H9 (cell line): ENCODE measurements at regions not wholly inside any gene's neighbourhood (a gene's known extent, or its start where the extent isn't known, plus 50 kb on each side); places are given as distances from the start of the nearest gene placed in this dataset.
A peak's percentile ranks its signal among the peaks of the same experiment; 100 is the strongest.

Experiments used
- DNase-seq: peaks from one replicate; pipeline ENCODE4 v3.0.0-alpha.2; 2017
- H2AFZ ChIP-seq: one replicate; pipeline ENCODE4 v1.6.1; 2013; ENCODE audit warnings: mild to moderate bottlenecking, low read length, control low read depth, moderate library complexity
- H2AK5ac ChIP-seq: 2 replicates; pipeline ENCODE4 v1.6.1; 2013; ENCODE audit warnings: low read length, control low read depth, mixed read lengths; ENCODE audit not compliant: insufficient read length
- H2BK120ac ChIP-seq: one replicate; pipeline ENCODE4 v1.6.1; 2013; ENCODE audit warnings: low read depth, mild to moderate bottlenecking, low read length, control low read depth, inconsistent platforms; ENCODE audit not compliant: poor library complexity, severe bottlenecking
- H2BK12ac ChIP-seq: 2 replicates; pipeline ENCODE4 v1.6.1; 2013; ENCODE audit warnings: low read length, control low read depth, mixed read lengths, low read depth; ENCODE audit not compliant: insufficient read length
- H2BK15ac ChIP-seq: 2 replicates; pipeline ENCODE4 v1.6.1; 2013; ENCODE audit warnings: low read depth, low read length, control low read depth
- H2BK20ac ChIP-seq: one replicate; pipeline ENCODE4 v1.6.1; 2013; ENCODE audit warnings: low read depth, mild to moderate bottlenecking, low read length, control low read depth, inconsistent platforms; ENCODE audit not compliant: poor library complexity, severe bottlenecking
- H2BK5ac ChIP-seq: 2 replicates; pipeline ENCODE4 v1.6.1; 2013; ENCODE audit warnings: low read length, control low read depth, mixed read lengths; ENCODE audit not compliant: insufficient read length
- H3K14ac ChIP-seq: 2 replicates; pipeline ENCODE4 v1.6.1; 2013; ENCODE audit warnings: low read length, control low read depth; ENCODE audit not compliant: insufficient read depth
- H3K18ac ChIP-seq: 2 replicates; pipeline ENCODE4 v1.6.1; 2013; ENCODE audit warnings: low read depth, mild to moderate bottlenecking, mixed read lengths, low read length, control low read depth; ENCODE audit not compliant: insufficient read length
- H3K23ac ChIP-seq: 2 replicates; pipeline ENCODE4 v1.6.1; 2013; ENCODE audit warnings: low read length, control low read depth, mixed read lengths, low read depth; ENCODE audit not compliant: insufficient read length
- H3K23me2 ChIP-seq: 2 replicates; pipeline ENCODE4 v1.6.1; 2013; ENCODE audit warnings: low read depth, mild to moderate bottlenecking, mixed read lengths, low read length, control low read depth; ENCODE audit not compliant: insufficient read length, poor library complexity, severe bottlenecking
- H3K27ac ChIP-seq: 2 replicates; pipeline ENCODE4 v1.5.1; 2013; ENCODE audit warnings: low read length, control low read depth, mixed read lengths, low read depth; ENCODE audit not compliant: insufficient read length
- H3K27me3 ChIP-seq: 2 replicates; pipeline ENCODE4 v1.6.1; 2013; ENCODE audit warnings: low read length, control low read depth, inconsistent platforms; ENCODE audit not compliant: insufficient read depth
- H3K4ac ChIP-seq: 2 replicates; pipeline ENCODE4 v1.6.1; 2013; ENCODE audit warnings: low read depth, mild to moderate bottlenecking, control low read depth, inconsistent platforms, low read length, moderate library complexity
- H3K4me1 ChIP-seq: 2 replicates; pipeline ENCODE4 v1.6.1; 2013; ENCODE audit warnings: low read length, control low read depth, inconsistent platforms; ENCODE audit not compliant: insufficient read depth
- H3K4me2 ChIP-seq: 2 replicates; pipeline ENCODE4 v1.6.1; 2013; ENCODE audit warnings: low read length, control low read depth, mixed read lengths; ENCODE audit not compliant: insufficient read length, insufficient read depth
- H3K56ac ChIP-seq: 2 replicates; pipeline ENCODE4 v1.6.1; 2013; ENCODE audit warnings: low read depth, mild to moderate bottlenecking, mixed read lengths, low read length, control low read depth; ENCODE audit not compliant: insufficient read length
- H3K79me1 ChIP-seq: 2 replicates; pipeline ENCODE4 v1.6.1; 2013; ENCODE audit warnings: low read depth, mild to moderate bottlenecking, moderate library complexity, low read length, control low read depth, inconsistent platforms; ENCODE audit not compliant: insufficient read depth, poor library complexity, severe bottlenecking
- H3K79me2 ChIP-seq: 2 replicates; pipeline ENCODE4 v1.6.1; 2013; ENCODE audit warnings: low read length, control low read depth, inconsistent platforms; ENCODE audit not compliant: insufficient read depth
- H3K9ac ChIP-seq: 2 replicates; pipeline ENCODE4 v1.6.1; 2013; ENCODE audit warnings: low read length, control low read depth, mixed read lengths; ENCODE audit not compliant: insufficient read length; ENCODE audit errors: extremely low read depth
- H3K9me3 ChIP-seq: one replicate; pipeline ENCODE4 v1.6.1; 2013; ENCODE audit warnings: low read depth, low read length, inconsistent platforms; ENCODE audit not compliant: control insufficient read depth
- H3T11ph ChIP-seq: one replicate; pipeline ENCODE4 v1.6.1; 2013; ENCODE audit warnings: mild to moderate bottlenecking, low read length, control low read depth, inconsistent platforms
- H4K20me1 ChIP-seq: one replicate; pipeline ENCODE4 v1.6.1; 2013; ENCODE audit not compliant: control insufficient read depth, insufficient read length, insufficient read depth
- H4K5ac ChIP-seq: 2 replicates; pipeline ENCODE4 v1.6.1; 2013; ENCODE audit warnings: low read depth, mild to moderate bottlenecking, mixed read lengths, low read length, control low read depth; ENCODE audit not compliant: insufficient read length
- H4K8ac ChIP-seq: replicated peaks from 2 replicates; pipeline ENCODE4 v1.6.1; 2013; ENCODE audit warnings: low read length, control low read depth, mixed read lengths, low read depth; ENCODE audit not compliant: insufficient read length
- H4K91ac ChIP-seq: 2 replicates; pipeline ENCODE4 v1.6.1; 2013; ENCODE audit warnings: low read depth, mild to moderate bottlenecking, moderate library complexity, mixed read lengths, low read length, control low read depth; ENCODE audit not compliant: insufficient read length
- H3K27ac Mint-ChIP-seq, 3 experiments: 2 replicates in 2 of 3; 3 replicates in 1 of 3; pipeline ENCODE4 v1.8.0; 2020 to 2021; ENCODE audit warnings: mixed read lengths in 3 of 3, mild to moderate bottlenecking in 1 of 3, moderate library complexity in 1 of 3
- H3K27me3 Mint-ChIP-seq: 2 replicates; pipeline ENCODE4 v1.8.0; 2021; ENCODE audit warnings: low read depth, mild to moderate bottlenecking, moderate library complexity, mixed read lengths
- H3K36me3 Mint-ChIP-seq, 3 experiments: 2 replicates in 2 of 3; 3 replicates in 1 of 3; pipeline ENCODE4 v1.8.0; 2020 to 2021; ENCODE audit warnings: low read depth in 3 of 3, mixed read lengths in 3 of 3; ENCODE audit not compliant: insufficient read depth in 1 of 3
- H3K4me1 Mint-ChIP-seq, 2 experiments: 2 replicates each; pipeline ENCODE4 v1.8.0; 2020; ENCODE audit warnings: mixed read lengths in 2 of 2
- H3K4me3 Mint-ChIP-seq, 2 experiments: 2 replicates in 1 of 2; 3 replicates in 1 of 2; pipeline ENCODE4 v1.8.0; 2020 to 2021; ENCODE audit warnings: mild to moderate bottlenecking in 2 of 2, mixed read lengths in 2 of 2, moderate library complexity in 1 of 2
- H3K9me3 Mint-ChIP-seq, 2 experiments: 2 replicates in 1 of 2; 3 replicates in 1 of 2; pipeline ENCODE4 v1.8.0; 2020; ENCODE audit warnings: mild to moderate bottlenecking in 2 of 2, mixed read lengths in 2 of 2, moderate library complexity in 1 of 2
- WGBS: extraction: QIAGEN DNeasy Blood & Tissue Kit; methylation state at CpG from one replicate; pipeline ENCODE4 v1.1.7; 2013; ENCODE audit warnings: missing lambda C conversion rate, low lambda C conversion rate, mixed read lengths; ENCODE audit not compliant: insufficient read length; ENCODE audit errors: extremely low coverage; 5-methylcytosine and 5-hydroxymethylcytosine counted together
- TF ChIP-seq, protein P1 (sequence below): fragments of 200-600 bp; sonication (generic); conservative IDR thresholded peaks from 3 replicates; pipeline ENCODE4 v1.8.0; 2021; ENCODE audit warnings: antibody characterized with exemption, mild to moderate bottlenecking

DNA sequence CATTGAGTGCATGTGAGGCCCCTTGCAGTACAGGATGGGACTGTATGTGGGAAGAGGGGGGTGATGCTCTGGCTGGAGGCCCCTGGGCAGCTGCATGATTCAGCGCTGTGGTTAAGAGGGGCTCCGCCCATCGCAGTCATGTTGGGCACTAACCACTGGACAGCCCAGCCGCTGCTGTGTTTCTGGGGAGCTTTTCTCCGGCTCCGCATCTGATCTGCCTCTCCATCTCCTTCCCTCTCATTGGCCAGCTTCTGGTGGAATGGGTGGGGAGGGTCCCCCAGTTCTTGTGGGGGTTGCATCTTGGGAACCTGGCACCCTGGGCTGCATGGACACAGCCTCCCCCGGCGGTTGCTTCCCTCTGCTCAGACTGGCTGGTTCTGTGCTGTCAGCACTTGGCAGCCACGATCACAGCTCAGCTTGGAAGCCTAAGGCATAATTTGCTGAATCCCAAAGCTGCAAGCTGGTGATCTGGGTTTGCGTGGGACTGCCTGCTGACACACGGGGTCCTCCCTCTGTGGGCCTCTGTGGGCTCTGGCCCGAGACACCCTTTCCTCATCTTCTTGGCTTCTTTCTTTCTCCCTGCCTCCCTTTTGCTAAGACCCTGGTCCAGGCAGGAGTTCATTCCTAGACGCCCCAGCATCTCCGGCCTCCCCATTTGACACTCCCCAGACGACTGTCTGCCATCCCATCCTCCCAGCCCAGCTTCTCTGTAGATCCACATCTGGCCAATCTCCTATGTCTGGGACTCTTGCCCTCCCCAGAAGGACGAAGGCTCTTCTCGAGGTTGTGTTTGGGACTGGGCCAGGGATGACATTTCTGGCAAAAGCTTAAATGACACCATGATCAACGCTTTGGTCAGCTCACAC lies 168.3 kb downstream of the SEC14L1 start:
- Mint-ChIP-seq H3K27me3 (no peaks in the 10 kb centered on the region), H3K4me3 (no peak overlapping the region), H3K9me3 (no peaks in the 10 kb centered on the region), H3K27ac (peak overlapping the region in 1 of 3 experiments; percentile 61; a peak in 1 of 7 replicates), H3K36me3 (peaks cover 13 to 20% (median 16%) of the 10 kb centered on the region in 3 experiments; a peak in 6 of 7 replicates), H3K4me1 (peaks cover 4 to 13% of the 10 kb centered on the region in 2 experiments)
- no peak overlapping the region for H2BK15ac ChIP-seq
- H3K79me1 ChIP-seq, result no peaks in the 10 kb centered on the region
- H3K18ac ChIP-seq, result no peak overlapping the region
- H3K4me1 ChIP-seq, result no peaks in the 10 kb centered on the region
- H4K8ac ChIP-seq, result no peak overlapping the region
- no peak overlapping the region for H4K5ac ChIP-seq
- no peaks in the 10 kb centered on the region for H3K27me3 ChIP-seq
- H3K23ac ChIP-seq, result no peak overlapping the region
- H3T11ph ChIP-seq, result no peak overlapping the region
- H2BK20ac ChIP-seq, result no peak overlapping the region
- H3K27ac ChIP-seq, result no peak overlapping the region
- no peak overlapping the region for H2BK12ac ChIP-seq
- H3K79me2 ChIP-seq, result no peaks in the 10 kb centered on the region; the same call in 1 of the 2 replicates
- no CpG with 5 or more reads among the region's 18 CpGs for WGBS
- DNase-seq, result no peak
- H4K20me1 ChIP-seq, result no peaks in the 10 kb centered on the region
- no peak overlapping the region for H3K9ac ChIP-seq
- no peak overlapping the region for H2AFZ ChIP-seq
- no peak overlapping the region for H4K91ac ChIP-seq
- no peaks in the 10 kb centered on the region for H3K9me3 ChIP-seq
- no peak overlapping the region for H2BK5ac ChIP-seq
- H2AK5ac ChIP-seq, result no peak overlapping the region
- TF ChIP-seq, protein P1, sequence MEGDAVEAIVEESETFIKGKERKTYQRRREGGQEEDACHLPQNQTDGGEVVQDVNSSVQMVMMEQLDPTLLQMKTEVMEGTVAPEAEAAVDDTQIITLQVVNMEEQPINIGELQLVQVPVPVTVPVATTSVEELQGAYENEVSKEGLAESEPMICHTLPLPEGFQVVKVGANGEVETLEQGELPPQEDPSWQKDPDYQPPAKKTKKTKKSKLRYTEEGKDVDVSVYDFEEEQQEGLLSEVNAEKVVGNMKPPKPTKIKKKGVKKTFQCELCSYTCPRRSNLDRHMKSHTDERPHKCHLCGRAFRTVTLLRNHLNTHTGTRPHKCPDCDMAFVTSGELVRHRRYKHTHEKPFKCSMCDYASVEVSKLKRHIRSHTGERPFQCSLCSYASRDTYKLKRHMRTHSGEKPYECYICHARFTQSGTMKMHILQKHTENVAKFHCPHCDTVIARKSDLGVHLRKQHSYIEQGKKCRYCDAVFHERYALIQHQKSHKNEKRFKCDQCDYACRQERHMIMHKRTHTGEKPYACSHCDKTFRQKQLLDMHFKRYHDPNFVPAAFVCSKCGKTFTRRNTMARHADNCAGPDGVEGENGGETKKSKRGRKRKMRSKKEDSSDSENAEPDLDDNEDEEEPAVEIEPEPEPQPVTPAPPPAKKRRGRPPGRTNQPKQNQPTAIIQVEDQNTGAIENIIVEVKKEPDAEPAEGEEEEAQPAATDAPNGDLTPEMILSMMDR, result no peak
- no peak overlapping the region for H2BK120ac ChIP-seq
- H3K23me2 ChIP-seq, result no peaks in the 10 kb centered on the region
- H3K4ac ChIP-seq, result no peak overlapping the region
- H3K56ac ChIP-seq, result no peak overlapping the region
- H3K14ac ChIP-seq, result no peak overlapping the region; the same call in 1 of the 2 replicates
- no peak overlapping the region for H3K4me2 ChIP-seq
